ENCODE measurements at regions not wholly inside any gene's neighbourhood (a gene's known extent, or its start where the extent isn't known, plus 50 kb on each side); places are given as distances from the start of the nearest gene placed in this dataset.

- Histone ChIP-seq H3K4me2 (ENCODE audit: unreplicated experiment) (no peak overlapping the region), H3K4me3 (no peak overlapping the region), H4K20me1 (ENCODE audit: insufficient read depth) (no peaks in the 10 kb centered on the region), H3K9ac (no peak overlapping the region), H3K4me1 (ENCODE audit: insufficient read depth) (no peaks in the 10 kb centered on the region), H3K27ac (no peak overlapping the region), H2AFZ (no peak overlapping the region), H3K9me2 (ENCODE audit: insufficient read depth) (no peaks in the 10 kb centered on the region), H3K36me3 (ENCODE audit: low read depth) (no peaks in the 10 kb centered on the region), H3K9me3 (ENCODE audit: low read depth) (no peaks in the 10 kb centered on the region), H3K27me3 (replicated peaks; ENCODE audit: insufficient read depth) (no peaks in the 10 kb centered on the region), H3K79me2 (ENCODE audit: insufficient read depth) (no peaks in the 10 kb centered on the region), H3F3A (ENCODE audit: insufficient read depth) (no peaks in the 10 kb centered on the region)
- WGBS, 2 experiments (ENCODE audit: low coverage in 1 of 2, low lambda C conversion rate in 2 of 2, missing lambda C conversion rate in 2 of 2) = 17% methylated on average over 5 of the region's 5 CpGs
- TF ChIP-seq EZH2 (IDR thresholded peaks at IDR 0.05; ENCODE audit: insufficient read depth, poor library complexity, severe bottlenecking) (no peak), EZH2phosphoT487 (IDR thresholded peaks at IDR 0.05; ENCODE audit: insufficient read depth, low read depth) (no peak)
- no peak for DNase-seq
- in situ Hi-C loops (cut with MboI) = no loop called here
Measured at GRCh38 chr4:32735856-32736590, 2015.9 kb downstream of the PCDH7 start.

- no peak for DNase-seq
Measured at GRCh38 chr4:32744211-32744610, 2024.0 kb downstream of the PCDH7 start.

GRCh38 chr4:32745351-32745750, 2025.2 kb downstream of the PCDH7 start:
- no peak overlapping the region for H3K4me2 ChIP-seq (ENCODE audit: unreplicated experiment)
- no peaks in the 10 kb centered on the region for H3K9me3 ChIP-seq (ENCODE audit: low read depth)
- DNase-seq = no peak
- no peak overlapping the region for H2AFZ ChIP-seq
- H3K36me3 ChIP-seq (ENCODE audit: low read depth) = no peaks in the 10 kb centered on the region
- in situ Hi-C loops (cut with MboI) = no loop called here
- TF ChIP-seq EZH2 (IDR thresholded peaks at IDR 0.05; ENCODE audit: insufficient read depth, poor library complexity, severe bottlenecking) (no peak), EZH2phosphoT487 (IDR thresholded peaks at IDR 0.05; ENCODE audit: insufficient read depth, low read depth) (no peak)
- no peaks in the 10 kb centered on the region for H3K4me1 ChIP-seq (ENCODE audit: insufficient read depth)
- no peaks in the 10 kb centered on the region for H3K9me2 ChIP-seq (ENCODE audit: insufficient read depth)
- no peak overlapping the region for H3K9ac ChIP-seq
- no peaks in the 10 kb centered on the region for H4K20me1 ChIP-seq (ENCODE audit: insufficient read depth)
- 32 to 37% methylated on average over 1 of the region's 1 CpG for WGBS, 2 experiments (ENCODE audit: low coverage in 1 of 2, low lambda C conversion rate in 2 of 2, missing lambda C conversion rate in 2 of 2)
- no peak overlapping the region for H3K27ac ChIP-seq
- H3K4me3 ChIP-seq = no peak overlapping the region
- H3F3A ChIP-seq (ENCODE audit: insufficient read depth) = no peaks in the 10 kb centered on the region
- H3K79me2 ChIP-seq (ENCODE audit: insufficient read depth) = no peaks in the 10 kb centered on the region
- H3K27me3 ChIP-seq (replicated peaks; ENCODE audit: insufficient read depth) = no peaks in the 10 kb centered on the region

More at GRCh38 chr4:32744211-32744610, 2024.0 kb downstream of the PCDH7 start:
- Histone ChIP-seq H3K4me3 (no peak overlapping the region), H2AFZ (no peak overlapping the region), H3K36me3 (ENCODE audit: low read depth) (no peaks in the 10 kb centered on the region), H3K4me1 (ENCODE audit: insufficient read depth) (no peaks in the 10 kb centered on the region), H3K9me2 (ENCODE audit: insufficient read depth) (no peaks in the 10 kb centered on the region), H3K9ac (no peak overlapping the region), H3K27ac (no peak overlapping the region), H3K79me2 (ENCODE audit: insufficient read depth) (no peaks in the 10 kb centered on the region), H3K4me2 (ENCODE audit: unreplicated experiment) (no peak overlapping the region), H3K9me3 (ENCODE audit: low read depth) (no peaks in the 10 kb centered on the region), H3K27me3 (replicated peaks; ENCODE audit: insufficient read depth) (no peaks in the 10 kb centered on the region), H4K20me1 (ENCODE audit: insufficient read depth) (no peaks in the 10 kb centered on the region), H3F3A (ENCODE audit: insufficient read depth) (no peaks in the 10 kb centered on the region)
- TF ChIP-seq EZH2phosphoT487 (IDR thresholded peaks at IDR 0.05; ENCODE audit: insufficient read depth, low read depth) (no peak), EZH2 (IDR thresholded peaks at IDR 0.05; ENCODE audit: insufficient read depth, poor library complexity, severe bottlenecking) (no peak)
- WGBS, 2 experiments (ENCODE audit: low coverage in 1 of 2, low lambda C conversion rate in 2 of 2, missing lambda C conversion rate in 2 of 2) = 18 to 20% methylated on average over 2 of the region's 2 CpGs
- in situ Hi-C loops (cut with MboI) = no loop called here

GRCh38 chr4:32748061-32748460, 2027.9 kb downstream of the PCDH7 start:
- in situ Hi-C loops (cut with MboI) = no loop called here
- no peak overlapping the region for H3K27ac ChIP-seq
- no peak overlapping the region for H3K4me2 ChIP-seq (ENCODE audit: unreplicated experiment)
- no peaks in the 10 kb centered on the region for H3K79me2 ChIP-seq (ENCODE audit: insufficient read depth)
- no peaks in the 10 kb centered on the region for H3K9me3 ChIP-seq (ENCODE audit: low read depth)
- DNase-seq = no peak
- no peak overlapping the region for H3K9ac ChIP-seq
- H3K4me1 ChIP-seq (ENCODE audit: insufficient read depth) = no peaks in the 10 kb centered on the region
- H3K27me3 ChIP-seq (replicated peaks; ENCODE audit: insufficient read depth) = no peaks in the 10 kb centered on the region
- 51 to 58% methylated on average over 13 of the region's 13 CpGs for WGBS, 2 experiments (ENCODE audit: low coverage in 1 of 2, low lambda C conversion rate in 2 of 2, missing lambda C conversion rate in 2 of 2)
- TF ChIP-seq EZH2 (IDR thresholded peaks at IDR 0.05; ENCODE audit: insufficient read depth, poor library complexity, severe bottlenecking) = no peak
- no peak for TF ChIP-seq EZH2phosphoT487 (IDR thresholded peaks at IDR 0.05; ENCODE audit: insufficient read depth, low read depth)
- H2AFZ ChIP-seq = no peak overlapping the region
- H3K36me3 ChIP-seq (ENCODE audit: low read depth) = no peaks in the 10 kb centered on the region
- H3K9me2 ChIP-seq (ENCODE audit: insufficient read depth) = no peaks in the 10 kb centered on the region
- H3F3A ChIP-seq (ENCODE audit: insufficient read depth) = no peaks in the 10 kb centered on the region
- no peak overlapping the region for H3K4me3 ChIP-seq
- H4K20me1 ChIP-seq (ENCODE audit: insufficient read depth) = no peaks in the 10 kb centered on the region
